ENCODE measurements at regions not wholly inside any gene's neighbourhood (a gene's known extent, or its start where the extent isn't known, plus 50 kb on each side); places are given as distances from the start of the nearest gene placed in this dataset.

- no peak for TF ChIP-seq ZBTB44 (CRISPR knock-in tag; IDR thresholded peaks at IDR 0.05)
- no peak for TF ChIP-seq NRL (CRISPR knock-in tag; IDR thresholded peaks at IDR 0.05; ENCODE audit: borderline replicate concordance)
Observed at GRCh38 chrY:12982249-12982829, 77.7 kb downstream of the DDX3Y start (continued).

- H2AFZ ChIP-seq (ENCODE audit: low read length) = no peak overlapping the region
- H3K4me3 ChIP-seq (replicated peaks in 1 of 3; ENCODE audit: insufficient read depth in 1 of 3, low read depth in 2 of 3, low read length in 3 of 3) = no peak overlapping the region
- no TSS peak for BruUV-seq (replicated peaks)
- whole genome bisulfite sequencing (ENCODE audit: low lambda C conversion rate) = 0% methylated on average over 1 of the region's 5 CpGs
- intact Hi-C loops (cut with micrococcal nuclease; ENCODE audit: unreplicated experiment) (no loop called here), in situ Hi-C loops (cut with HindIII; ENCODE audit: extremely low pct_ligation_motif_present, low pct_unique_long_range_greater_than_20kb) (no loop called here)
- H3K4me1 ChIP-seq (ENCODE audit: insufficient read depth, low read length) = no peaks in the 10 kb centered on the region
- no peaks in the 10 kb centered on the region for H3K36me3 ChIP-seq (replicated peaks in 1 of 2; ENCODE audit: control insufficient read depth in 1 of 2, insufficient read depth in 2 of 2, low read length in 2 of 2)
- no peaks in the 10 kb centered on the region for H3K27me3 ChIP-seq (ENCODE audit: control insufficient read depth in 1 of 2, insufficient read depth in 2 of 2, low read length in 2 of 2)
- POLR2A ChIA-PET = no interaction called here
- H3K79me2 ChIP-seq (ENCODE audit: insufficient read depth, low read length) = no peaks in the 10 kb centered on the region
- H3K9me3 ChIP-seq (ENCODE audit: low read length) = no peaks in the 10 kb centered on the region
- no peak for FAIRE-seq
- no peak overlapping the region for H3K9ac ChIP-seq (ENCODE audit: insufficient read depth, low read depth, low read length)
- CTCF ChIA-PET (ENCODE audit: low intra/inter-chr PET ratio, low total read pairs) = no interaction called here
- H4K20me1 ChIP-seq (ENCODE audit: insufficient read depth, low read length) = no peaks in the 10 kb centered on the region
- no peak overlapping the region for H3K4me2 ChIP-seq (ENCODE audit: low read depth, low read length)
- peak; percentile 75 for ATAC-seq
- no peak for DNase-seq (ENCODE audit: low spot score)
- no peak overlapping the region for H3K27ac ChIP-seq (ENCODE audit: extremely low read length, insufficient read depth, low read length)
- TF ChIP-seq LCORL (IDR thresholded peaks at IDR 0.05) = no peak
- no peak for TF ChIP-seq LCORL (CRISPR knock-in tag; IDR thresholded peaks at IDR 0.05)
- TF ChIP-seq IRF2 (CRISPR knock-in tag; IDR thresholded peaks at IDR 0.05) = no peak
- TF ChIP-seq ZNF18 (CRISPR knock-in tag; IDR thresholded peaks at IDR 0.05; ENCODE audit: insufficient replicate concordance) = no peak
- TF ChIP-seq ZBTB2 (CRISPR knock-in tag; IDR thresholded peaks at IDR 0.05; ENCODE audit: low read depth) = no peak
- no peak for TF ChIP-seq PLSCR1 (CRISPR knock-in tag; IDR thresholded peaks at IDR 0.05; ENCODE audit: borderline replicate concordance)
- no peak for TF ChIP-seq BRD4 (CRISPR knock-in tag; IDR thresholded peaks at IDR 0.05)
- TF ChIP-seq FOSL1 (CRISPR knock-in tag; IDR thresholded peaks at IDR 0.05; ENCODE audit: borderline replicate concordance) = no peak
- no peak for TF ChIP-seq KDM3A (CRISPR knock-in tag; IDR thresholded peaks at IDR 0.05; ENCODE audit: low read depth)
- no peak for TF ChIP-seq ZNF205 (CRISPR knock-in tag; IDR thresholded peaks at IDR 0.05)
- no peak for TF ChIP-seq MYC (CRISPR knock-in tag; IDR thresholded peaks at IDR 0.05; ENCODE audit: borderline replicate concordance)
- TF ChIP-seq ZNF260 (CRISPR knock-in tag; IDR thresholded peaks at IDR 0.05; ENCODE audit: borderline replicate concordance, low read depth) = no peak
- TF ChIP-seq DBP (CRISPR knock-in tag; IDR thresholded peaks at IDR 0.05; ENCODE audit: not compliant biosample characterization) = no peak
- no peak for TF ChIP-seq ZNF552 (CRISPR knock-in tag; IDR thresholded peaks at IDR 0.05; ENCODE audit: borderline replicate concordance)
Observed at GRCh38 chrY:12984637-12985344, 80.1 kb downstream of the DDX3Y start.
